GM12892 (cell line): ENCODE measurements at regions not wholly inside any gene's neighbourhood (a gene's known extent, or its start where the extent isn't known, plus 50 kb on each side); places are given as distances from the start of the nearest gene placed in this dataset.

Experiments
- POLR2A ChIP-seq: IDR thresholded peaks from 2 replicates; pipeline ENCODE4 v1.6.1; 2011; ENCODE audit warnings: low read depth, low read length, control low read depth
- POLR2AphosphoS5 ChIP-seq: IDR thresholded peaks from 2 replicates; pipeline ENCODE4 v1.6.1; 2011; ENCODE audit warnings: low read depth, low read length, control low read depth

DNA sequence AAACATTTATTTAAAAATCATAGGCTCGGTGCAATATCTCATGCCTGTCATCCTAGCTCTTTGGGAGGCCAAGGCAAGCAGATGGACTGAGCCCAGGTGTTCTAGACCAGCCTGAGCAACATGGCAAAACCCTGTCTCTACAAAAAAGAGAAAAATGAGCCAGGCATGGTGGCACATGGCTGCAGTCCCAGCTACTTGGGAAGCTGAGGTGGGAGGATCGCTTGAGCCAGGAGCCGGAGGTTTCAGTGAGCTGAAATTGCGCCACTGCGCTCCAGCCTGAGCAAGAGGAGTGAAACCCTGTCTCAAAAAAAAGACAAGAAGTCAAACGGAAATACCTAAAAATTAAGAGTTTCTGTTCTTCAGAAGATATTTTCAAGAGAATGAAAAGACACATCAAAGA, 122.3 kb downstream of the RSL24D1 start:
- TF ChIP-seq POLR2A (no peak), POLR2AphosphoS5 (no peak)
